K562 (cell line): ENCODE measurements at regions not wholly inside any gene's neighbourhood (a gene's known extent, or its start where the extent isn't known, plus 50 kb on each side); places are given as distances from the start of the nearest gene placed in this dataset.

Source experiments
- ATAC-seq: fragments of 200-7000 bp; cut with Tn5 transposase; 3 replicates; pipeline ENCODE4 v1.9.1; 2020; ENCODE audit warnings: moderate library complexity
- BruUV-seq: library from RNA; stranded (reverse); fragments of 400-500 nt; replicated peaks from 2 replicates; lab custom pipeline; 2021; lab: Mats Ljungman, UMichigan
- CTCF ChIA-PET: fragments of 300-600 bp; formaldehyde crosslinking; extraction: SDS; loops from one replicate; lab custom pipeline; 2021; ENCODE audit warnings: low intra/inter-chr PET ratio; lab: Yijun Ruan, JAX
- POLR2A ChIA-PET: fragments of 300-600, 350-650 bp; sonication (Branson Sonifier 250); formaldehyde crosslinking; extraction: SDS; loops from one replicate; lab custom pipeline; 2021; ENCODE audit warnings: antibody characterized with exemption, inconsistent platforms; lab: Yijun Ruan, JAX
- DNase-seq, 4 experiments: peaks; one replicate each; pipeline versions ENCODE4 v3.0.0 to v3.0.0-alpha.2; 2011 to 2018; ENCODE audit warnings: low spot score in 3 of 4, mixed read lengths in 3 of 4; ENCODE audit errors: extremely low read depth in 1 of 4
- FAIRE-seq: peaks from 2 replicates; lab custom pipeline; 2011; peaks lifted over from hg19 to GRCh38; lab: Jason Lieb, UNC
- H2AFZ ChIP-seq: 2 replicates; pipeline ENCODE4 v1.6.0; 2011; ENCODE audit warnings: low read depth, low read length, control low read depth, inconsistent platforms
- H3K27ac ChIP-seq: fragments of 200-600 bp; 3 replicates; pipeline ENCODE4 v1.8.0; 2011; ENCODE audit warnings: low read depth, mild to moderate bottlenecking, control low read depth, inconsistent platforms, low read length, moderate library complexity, mixed read lengths; ENCODE audit errors: extremely low read depth
- H3K27me3 ChIP-seq, 2 experiments: fragments of 300-600 bp in 1 of 2; 2 replicates in 1 of 2; 3 replicates in 1 of 2; pipeline versions ENCODE4 v1.6.0 to v1.8.0; 2011; ENCODE audit warnings: inconsistent platforms in 2 of 2, low read length in 2 of 2, mild to moderate bottlenecking in 1 of 2, mixed read lengths in 1 of 2, moderate library complexity in 1 of 2; ENCODE audit not compliant: control insufficient read depth in 2 of 2, insufficient read depth in 2 of 2
- H3K36me3 ChIP-seq: fragments of 300-600 bp; 3 replicates; pipeline ENCODE4 v1.8.0; 2011; ENCODE audit warnings: mild to moderate bottlenecking, low read length, inconsistent platforms; ENCODE audit not compliant: control insufficient read depth, insufficient read depth
- H3K4me1 ChIP-seq, 2 experiments: fragments of 200-600 bp in 1 of 2; replicated peaks in 1 of 2; 2 replicates in 1 of 2; 3 replicates in 1 of 2; pipeline versions ENCODE4 v1.5.1 to v1.8.0; 2011; ENCODE audit warnings: inconsistent platforms in 2 of 2, low read length in 2 of 2, mild to moderate bottlenecking in 1 of 2, mixed read lengths in 1 of 2, moderate library complexity in 1 of 2; ENCODE audit not compliant: control insufficient read depth in 2 of 2, insufficient read depth in 2 of 2
- H3K4me2 ChIP-seq: 2 replicates; pipeline ENCODE4 v1.6.1; 2011; ENCODE audit warnings: low read length, control low read depth, inconsistent platforms, mixed read lengths; ENCODE audit not compliant: insufficient read depth
- H3K4me3 ChIP-seq: fragments of 200-600 bp; sonication (generic), shearing (Covaris generic); 2 replicates; pipeline ENCODE4 v1.5.1; 2016; ENCODE audit warnings: control low read depth, inconsistent platforms
- H3K79me2 ChIP-seq: fragments of 200-600 bp; 3 replicates; pipeline ENCODE4 v1.8.0; 2011; ENCODE audit warnings: low read length, inconsistent platforms; ENCODE audit not compliant: control insufficient read depth, insufficient read depth
- H3K9ac ChIP-seq, 2 experiments: 2 replicates each; pipeline versions ENCODE4 v1.6.0 to v1.6.1; 2011; ENCODE audit warnings: low read depth in 2 of 2, low read length in 2 of 2, control low read depth in 1 of 2, inconsistent platforms in 1 of 2, mild to moderate bottlenecking in 1 of 2, mixed read lengths in 1 of 2; ENCODE audit not compliant: insufficient read depth in 1 of 2
- H3K9me1 ChIP-seq: one replicate; pipeline ENCODE4 v1.6.0; 2011; ENCODE audit warnings: inconsistent platforms, mild to moderate bottlenecking, low read length, moderate library complexity; ENCODE audit not compliant: control insufficient read depth, insufficient read depth
- H3K9me3 ChIP-seq: replicated peaks from 2 replicates; pipeline ENCODE4 v1.5.1; 2011; ENCODE audit warnings: low read depth, low read length, inconsistent platforms; ENCODE audit not compliant: control insufficient read depth, insufficient read depth
- H4K20me1 ChIP-seq: replicated peaks from 2 replicates; pipeline ENCODE4 v1.6.1; 2011; ENCODE audit warnings: low read length, inconsistent platforms, mixed read lengths; ENCODE audit not compliant: control insufficient read depth, insufficient read depth
- ARID1B ChIP-seq: fragments of 450-650 bp; IDR thresholded peaks from 2 replicates; pipeline ENCODE4 v1.6.1; 2016; ENCODE audit warnings: antibody characterized with exemption, mild to moderate bottlenecking, inconsistent platforms
- GTF2E2 ChIP-seq: fragments of 200-800 bp; sonication (Bioruptor generic); IDR thresholded peaks from 2 replicates; pipeline ENCODE4 v1.6.1; 2016; ENCODE audit warnings: missing genetic modification characterization, missing compliant biosample characterization
- HMGXB4 ChIP-seq: sonication (generic); formaldehyde crosslinking; IDR thresholded peaks from 2 replicates; pipeline ENCODE4 v1.8.1; 2023; ENCODE audit warnings: mild to moderate bottlenecking, missing genetic modification reagents
- MXD1 ChIP-seq: fragments of 250-450 bp; sonication (Bioruptor Pico); IDR thresholded peaks from 2 replicates; pipeline ENCODE4 v1.8.0; 2021; ENCODE audit warnings: borderline replicate concordance, mild to moderate bottlenecking, moderate library complexity; ENCODE audit not compliant: poor library complexity, severe bottlenecking
- NEUROD1 ChIP-seq: fragments of 150-350 bp; IDR thresholded peaks from 2 replicates; pipeline ENCODE4 v1.6.1; 2014; ENCODE audit warnings: borderline replicate concordance, low read length, low read depth; ENCODE audit not compliant: partially characterized antibody
- NR1H2 ChIP-seq: sonication (generic); formaldehyde crosslinking; IDR thresholded peaks from 2 replicates; pipeline ENCODE4 v1.4.0; 2020; ENCODE audit warnings: mild to moderate bottlenecking, missing genetic modification reagents
- RBM14 ChIP-seq: fragments of 200-400 bp; formaldehyde crosslinking; IDR thresholded peaks from 2 replicates; pipeline ENCODE4 v1.6.1; 2018; ENCODE audit warnings: low read depth, mild to moderate bottlenecking, low read length, moderate library complexity, borderline replicate concordance; ENCODE audit not compliant: insufficient read depth
- SOX6 ChIP-seq: fragments of 450-650 bp; IDR thresholded peaks from 2 replicates; pipeline ENCODE4 v1.6.1; 2014; ENCODE audit warnings: mild to moderate bottlenecking
- ZBTB40 ChIP-seq, 2 experiments: fragments of 450-650 bp in 1 of 2; sonication (generic) in 1 of 2; formaldehyde crosslinking in 1 of 2; IDR thresholded peaks; 2 replicates each; pipeline versions ENCODE4 v1.7.1 to v1.9.0; 2016 to 2022; ENCODE audit warnings: inconsistent platforms in 1 of 2, mild to moderate bottlenecking in 1 of 2, missing genetic modification reagents in 1 of 2
- ZNF764 ChIP-seq: fragments of 250-450 bp; sonication (Bioruptor Pico); IDR thresholded peaks from 2 replicates; pipeline ENCODE4 v1.4.0; 2020; ENCODE audit warnings: low read depth, mild to moderate bottlenecking, moderate library complexity
- ZNF830 ChIP-seq: fragments of 250-450 bp; sonication (Bioruptor Pico); IDR thresholded peaks from 2 replicates; pipeline ENCODE4 v1.5.0; 2021; ENCODE audit warnings: mild to moderate bottlenecking
- WGBS: fragments of 100-300 bp; shearing (Covaris generic); methylation state at CpG from one replicate; pipeline ENCODE4 v1.1.6; 2016; ENCODE audit warnings: low coverage, mixed read lengths; ENCODE audit not compliant: insufficient coverage; ENCODE audit errors: missing lambda C conversion rate; 5-methylcytosine and 5-hydroxymethylcytosine counted together
- in situ Hi-C: fragments of 300-500 bp; cut with MboI; formaldehyde crosslinking; loops from 4 replicates; pipeline ENCODE4 v1.15.0; 2018; ENCODE audit warnings: inconsistent platforms, mixed read lengths
- intact Hi-C: fragments of 100-400 bp; cut with micrococcal nuclease; formaldehyde crosslinking; loops from 2 replicates; pipeline ENCODE4 v1.14.2; 2022

- 0% methylated on average over 3 of the region's 3 CpGs for WGBS
- no peaks in the 10 kb centered on the region for H4K20me1 ChIP-seq
- peaks cover 0 to 2% of the 10 kb centered on the region in 2 experiments; a peak in 1 of 5 replicates for H3K4me1 ChIP-seq
- H3K36me3 ChIP-seq = no peaks in the 10 kb centered on the region
- no peak overlapping the region for H3K9ac ChIP-seq
- no peak overlapping the region for H3K27ac ChIP-seq
- ChIA-PET CTCF (no interaction called here), POLR2A (interaction anchor here (0.8 kb wide), 1 partner anchor 57 kb away, joined by 3 read pairs; no protein-coding TSS in a partner anchor)
- H3K9me3 ChIP-seq = no peaks in the 10 kb centered on the region
- ATAC-seq (no peak), DNase-seq (no peak), FAIRE-seq (no peak)
- H2AFZ ChIP-seq = no peak overlapping the region
- no peak overlapping the region for H3K4me2 ChIP-seq
- in situ Hi-C loops (no loop called here), intact Hi-C loops (no loop called here)
- H3K27me3 ChIP-seq = peaks cover 0 to 7% of the 10 kb centered on the region in 2 experiments; a peak in 1 of 5 replicates
- BruUV-seq = no TSS peak
- no peaks in the 10 kb centered on the region for H3K9me1 ChIP-seq
- no peak overlapping the region for H3K4me3 ChIP-seq
- H3K79me2 ChIP-seq = no peaks in the 10 kb centered on the region
- no peak for TF ChIP-seq NR1H2 (CRISPR knock-in tag)
- no peak for TF ChIP-seq SOX6
- TF ChIP-seq ZNF830 = no peak
- no peak for TF ChIP-seq ZBTB40 (IDR thresholded peaks at IDR 0.05)
- no peak for TF ChIP-seq ZBTB40 (CRISPR knock-in tag; IDR thresholded peaks at IDR 0.05)
- TF ChIP-seq ARID1B = no peak
- no peak for TF ChIP-seq HMGXB4 (CRISPR knock-in tag)
- no peak for TF ChIP-seq MXD1 (CRISPR knock-in tag)
- no peak for TF ChIP-seq GTF2E2 (tag)
- no peak for TF ChIP-seq ZNF764 (CRISPR knock-in tag)
- TF ChIP-seq RBM14 = no peak
- no peak for TF ChIP-seq NEUROD1
These were observed 261.2 kb downstream of the BCL11A start for GRCh38 chr2:60292242-60292641.
